ENCODE measurements at regions not wholly inside any gene's neighbourhood (a gene's known extent, or its start where the extent isn't known, plus 50 kb on each side); places are given as distances from the start of the nearest gene placed in this dataset.

DNA sequence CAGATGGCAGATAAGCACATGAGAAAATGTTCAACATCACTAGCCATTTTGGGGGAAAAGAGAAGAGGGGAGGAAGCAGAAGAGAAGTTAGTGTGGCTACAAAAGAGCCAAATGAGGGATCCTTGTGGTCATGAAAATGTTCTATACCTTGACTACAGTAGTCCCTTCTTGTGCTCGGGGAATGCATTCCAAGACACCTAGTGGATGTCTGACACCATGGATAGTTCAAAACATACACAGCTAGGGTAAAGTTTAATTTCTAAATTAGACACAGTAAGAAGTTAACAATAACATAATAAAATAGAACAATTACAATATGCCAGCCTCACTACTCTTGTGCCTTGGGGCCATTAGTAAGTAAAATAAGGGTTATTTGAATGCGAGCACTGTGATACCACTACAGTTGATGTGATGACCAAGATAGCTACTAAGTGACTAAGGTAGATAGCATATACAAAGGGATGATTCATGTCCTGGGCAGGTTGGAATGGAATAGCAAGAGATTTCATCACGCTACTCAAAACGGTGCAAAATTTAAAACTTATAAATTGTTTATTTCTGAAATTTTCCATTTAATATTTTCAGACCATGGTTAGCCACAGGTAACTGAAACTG, 344.1 kb downstream of the NR2F1-AS1 start:
- H3K27ac ChIP-seq (ENCODE audit: low read depth): no peak overlapping the region
- H3K36me3 Mint-ChIP-seq (ENCODE audit: low read depth): no peaks in the 10 kb centered on the region
- ATAC-seq: no peak
- H3K4me1 Mint-ChIP-seq: no peaks in the 10 kb centered on the region
- H3K4me3 ChIP-seq: no peak overlapping the region
- H3K9me3 Mint-ChIP-seq: no peaks in the 10 kb centered on the region; the same call in 1 of the 3 replicates
- no peaks in the 10 kb centered on the region for H3K79me2 ChIP-seq (replicated peaks; ENCODE audit: insufficient read depth)
- H3K9me2 ChIP-seq (ENCODE audit: insufficient read depth): no peaks in the 10 kb centered on the region
- no peaks in the 10 kb centered on the region for H3K27me3 Mint-ChIP-seq (ENCODE audit: insufficient read depth, low read depth, poor library complexity)
- DNase-seq (ENCODE audit: low spot score): no peak
- H2AFZ ChIP-seq: no peak overlapping the region
- no peaks in the 10 kb centered on the region for H4K20me1 ChIP-seq (replicated peaks; ENCODE audit: insufficient read depth)
- no peaks in the 10 kb centered on the region for H3F3A ChIP-seq (replicated peaks; ENCODE audit: low read depth)
- no peak overlapping the region for H3K4me3 Mint-ChIP-seq
- TF ChIP-seq EZH2phosphoT487 (IDR thresholded peaks at IDR 0.05; ENCODE audit: unreplicated experiment) (no peak), JUNB (IDR thresholded peaks at IDR 0.05; ENCODE audit: unreplicated experiment) (no peak), CREB1 (CRISPR knock-in tag; IDR thresholded peaks at IDR 0.05; ENCODE audit: low read depth) (no peak), CTCF (conservative IDR thresholded peaks at IDR 0.05; ENCODE audit: low read depth in 2 of 2) (no peak), EZH2 (IDR thresholded peaks at IDR 0.05; ENCODE audit: low read depth, unreplicated experiment) (no peak), POLR2AphosphoS5 (IDR thresholded peaks at IDR 0.05; ENCODE audit: low read depth) (no peak), STAT1 (IDR thresholded peaks at IDR 0.05; ENCODE audit: unreplicated experiment) (no peak)
- TF ChIP-seq, protein P1, sequence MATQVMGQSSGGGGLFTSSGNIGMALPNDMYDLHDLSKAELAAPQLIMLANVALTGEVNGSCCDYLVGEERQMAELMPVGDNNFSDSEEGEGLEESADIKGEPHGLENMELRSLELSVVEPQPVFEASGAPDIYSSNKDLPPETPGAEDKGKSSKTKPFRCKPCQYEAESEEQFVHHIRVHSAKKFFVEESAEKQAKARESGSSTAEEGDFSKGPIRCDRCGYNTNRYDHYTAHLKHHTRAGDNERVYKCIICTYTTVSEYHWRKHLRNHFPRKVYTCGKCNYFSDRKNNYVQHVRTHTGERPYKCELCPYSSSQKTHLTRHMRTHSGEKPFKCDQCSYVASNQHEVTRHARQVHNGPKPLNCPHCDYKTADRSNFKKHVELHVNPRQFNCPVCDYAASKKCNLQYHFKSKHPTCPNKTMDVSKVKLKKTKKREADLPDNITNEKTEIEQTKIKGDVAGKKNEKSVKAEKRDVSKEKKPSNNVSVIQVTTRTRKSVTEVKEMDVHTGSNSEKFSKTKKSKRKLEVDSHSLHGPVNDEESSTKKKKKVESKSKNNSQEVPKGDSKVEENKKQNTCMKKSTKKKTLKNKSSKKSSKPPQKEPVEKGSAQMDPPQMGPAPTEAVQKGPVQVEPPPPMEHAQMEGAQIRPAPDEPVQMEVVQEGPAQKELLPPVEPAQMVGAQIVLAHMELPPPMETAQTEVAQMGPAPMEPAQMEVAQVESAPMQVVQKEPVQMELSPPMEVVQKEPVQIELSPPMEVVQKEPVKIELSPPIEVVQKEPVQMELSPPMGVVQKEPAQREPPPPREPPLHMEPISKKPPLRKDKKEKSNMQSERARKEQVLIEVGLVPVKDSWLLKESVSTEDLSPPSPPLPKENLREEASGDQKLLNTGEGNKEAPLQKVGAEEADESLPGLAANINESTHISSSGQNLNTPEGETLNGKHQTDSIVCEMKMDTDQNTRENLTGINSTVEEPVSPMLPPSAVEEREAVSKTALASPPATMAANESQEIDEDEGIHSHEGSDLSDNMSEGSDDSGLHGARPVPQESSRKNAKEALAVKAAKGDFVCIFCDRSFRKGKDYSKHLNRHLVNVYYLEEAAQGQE (IDR thresholded peaks at IDR 0.05; ENCODE audit: unreplicated experiment): no peak
- TF ChIP-seq, protein P2, sequence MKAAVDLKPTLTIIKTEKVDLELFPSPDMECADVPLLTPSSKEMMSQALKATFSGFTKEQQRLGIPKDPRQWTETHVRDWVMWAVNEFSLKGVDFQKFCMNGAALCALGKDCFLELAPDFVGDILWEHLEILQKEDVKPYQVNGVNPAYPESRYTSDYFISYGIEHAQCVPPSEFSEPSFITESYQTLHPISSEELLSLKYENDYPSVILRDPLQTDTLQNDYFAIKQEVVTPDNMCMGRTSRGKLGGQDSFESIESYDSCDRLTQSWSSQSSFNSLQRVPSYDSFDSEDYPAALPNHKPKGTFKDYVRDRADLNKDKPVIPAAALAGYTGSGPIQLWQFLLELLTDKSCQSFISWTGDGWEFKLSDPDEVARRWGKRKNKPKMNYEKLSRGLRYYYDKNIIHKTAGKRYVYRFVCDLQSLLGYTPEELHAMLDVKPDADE (IDR thresholded peaks at IDR 0.05): no peak
- no peaks in the 10 kb centered on the region for H3K36me3 ChIP-seq (ENCODE audit: insufficient read depth)
- no peak overlapping the region for H3K4me2 ChIP-seq
- H3K27me3 ChIP-seq (ENCODE audit: insufficient read depth): no peaks in the 10 kb centered on the region
- no peak overlapping the region for H3K27ac Mint-ChIP-seq
- no peaks in the 10 kb centered on the region for H3K4me1 ChIP-seq (ENCODE audit: insufficient read depth)

DNA sequence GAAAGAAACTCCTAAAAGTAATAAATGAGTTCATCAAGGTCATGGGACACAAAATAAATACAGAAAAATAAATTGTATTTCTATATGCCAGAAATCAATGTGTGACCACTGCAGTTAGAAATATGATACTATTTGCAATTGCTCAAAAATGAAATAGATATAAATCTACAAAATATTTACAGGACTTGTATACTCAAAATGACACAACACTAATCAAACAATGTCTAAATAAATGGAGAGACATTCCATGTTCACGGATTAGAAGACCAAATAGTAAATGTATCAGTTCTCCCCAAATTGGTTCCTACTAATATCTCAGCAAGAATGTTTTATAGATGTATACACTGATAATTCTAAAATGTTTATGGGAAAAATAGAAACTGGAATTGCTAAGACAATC, 345.3 kb downstream of the NR2F1-AS1 start:
- H3K36me3 ChIP-seq (ENCODE audit: insufficient read depth): no peaks in the 10 kb centered on the region
- DNase-seq (ENCODE audit: low spot score) (no peak), ATAC-seq (no peak)
- H3K27me3 ChIP-seq (ENCODE audit: insufficient read depth): no peaks in the 10 kb centered on the region
- no peak overlapping the region for H3K4me3 ChIP-seq
- H3K4me1 ChIP-seq (ENCODE audit: insufficient read depth): no peaks in the 10 kb centered on the region
- Mint-ChIP-seq H3K36me3 (ENCODE audit: low read depth) (no peaks in the 10 kb centered on the region), H3K4me1 (no peaks in the 10 kb centered on the region), H3K9me3 (no peaks in the 10 kb centered on the region; the same call in 1 of the 3 replicates), H3K4me3 (no peak overlapping the region), H3K27ac (no peak overlapping the region), H3K27me3 (ENCODE audit: insufficient read depth, low read depth, poor library complexity) (no peaks in the 10 kb centered on the region)
- H2AFZ ChIP-seq: no peak overlapping the region
- H3K4me2 ChIP-seq: no peak overlapping the region
- H3K79me2 ChIP-seq (replicated peaks; ENCODE audit: insufficient read depth): no peaks in the 10 kb centered on the region
- H3K9me2 ChIP-seq (ENCODE audit: insufficient read depth): no peaks in the 10 kb centered on the region
- no peaks in the 10 kb centered on the region for H4K20me1 ChIP-seq (replicated peaks; ENCODE audit: insufficient read depth)
- H3K27ac ChIP-seq (ENCODE audit: low read depth): no peak overlapping the region
- no peaks in the 10 kb centered on the region for H3F3A ChIP-seq (replicated peaks; ENCODE audit: low read depth)
- TF ChIP-seq NANOG (IDR thresholded peaks at IDR 0.05; ENCODE audit: borderline replicate concordance) (no peak), JUNB (IDR thresholded peaks at IDR 0.05; ENCODE audit: unreplicated experiment) (no peak)

All from GM23338 (cell line).